Epidermal melanocyte (primary cell): ENCODE measurements at regions not wholly inside any gene's neighbourhood (a gene's known extent, or its start where the extent isn't known, plus 50 kb on each side); places are given as distances from the start of the nearest gene placed in this dataset.
"Not testable (repeated sequence)": the region's sequence is repeated elsewhere in the genome, so short reads cannot be mapped to it uniquely, and the experiment has no call there.

Source experiments
- DNase-seq: peaks from one replicate; pipeline ENCODE4 v3.0.0; 2011; ENCODE audit warnings: low spot score; ENCODE audit not compliant: insufficient read length

GRCh38 chr6:141780296-141780695 lies 352.4 kb upstream of the GJE1 start:
- no peak for DNase-seq

GRCh38 chr6:141764388-141764787 lies 368.3 kb upstream of the GJE1 start:
- no peak for DNase-seq

DNA sequence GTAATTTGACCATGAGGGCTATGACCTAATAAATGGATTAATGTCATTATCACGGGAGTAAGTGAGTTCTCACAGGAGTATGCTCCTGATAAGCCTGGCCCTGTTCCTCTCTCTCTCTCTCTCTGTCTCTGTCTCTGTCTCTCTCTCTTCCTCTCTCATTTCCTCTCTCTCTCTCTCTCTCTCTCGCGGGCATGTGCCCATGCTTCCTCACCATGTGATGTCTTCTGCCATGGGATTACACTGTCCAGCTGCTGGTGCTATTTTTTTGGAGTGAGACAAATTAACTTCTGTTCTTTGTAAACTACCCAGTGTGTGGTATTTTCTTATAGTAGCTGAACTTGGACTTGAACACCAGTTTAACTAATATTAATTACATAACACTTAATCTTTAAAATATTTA lies 374.3 kb upstream of the GJE1 start:
- DNase-seq, result no peak

DNA sequence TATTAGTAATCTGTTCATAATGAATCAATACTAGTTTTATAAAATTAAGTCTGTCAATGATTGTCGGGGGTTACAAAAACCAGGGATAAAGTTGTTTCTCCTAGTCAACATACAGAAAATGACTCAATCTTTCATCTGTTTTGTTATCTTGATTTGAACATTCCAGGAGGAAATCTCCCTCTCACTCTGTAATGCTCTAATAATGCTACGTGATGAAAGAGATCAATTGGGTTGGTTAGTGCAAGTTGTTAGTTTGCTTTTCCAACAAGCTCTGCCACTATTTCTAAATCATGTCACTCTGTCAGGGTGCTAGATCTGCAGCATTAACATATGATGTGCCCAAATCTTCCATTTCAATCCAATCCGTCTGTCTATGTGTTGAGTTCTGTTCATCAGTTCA lies 379.5 kb upstream of the GJE1 start:
- DNase-seq, result no peak

DNA sequence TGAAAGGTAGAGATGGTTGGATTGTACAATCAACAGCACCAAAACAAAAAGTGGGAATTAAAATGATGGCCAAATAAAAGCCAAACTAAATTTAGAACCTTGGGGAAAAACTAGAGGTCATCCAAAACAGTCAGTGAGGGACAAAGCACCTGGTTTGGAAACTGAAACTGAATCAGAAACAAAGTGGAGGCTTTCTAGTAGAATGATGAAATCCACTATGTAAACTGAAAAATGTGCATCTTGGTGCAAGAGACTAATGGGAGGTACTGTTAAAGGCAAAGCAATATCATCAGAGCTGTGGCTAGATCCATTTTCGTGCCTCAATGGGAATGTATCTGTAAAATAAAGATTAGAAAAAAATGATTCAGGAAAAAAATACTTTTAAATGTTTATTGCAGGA lies 380.0 kb upstream of the GJE1 start:
- DNase-seq, result no peak

DNA sequence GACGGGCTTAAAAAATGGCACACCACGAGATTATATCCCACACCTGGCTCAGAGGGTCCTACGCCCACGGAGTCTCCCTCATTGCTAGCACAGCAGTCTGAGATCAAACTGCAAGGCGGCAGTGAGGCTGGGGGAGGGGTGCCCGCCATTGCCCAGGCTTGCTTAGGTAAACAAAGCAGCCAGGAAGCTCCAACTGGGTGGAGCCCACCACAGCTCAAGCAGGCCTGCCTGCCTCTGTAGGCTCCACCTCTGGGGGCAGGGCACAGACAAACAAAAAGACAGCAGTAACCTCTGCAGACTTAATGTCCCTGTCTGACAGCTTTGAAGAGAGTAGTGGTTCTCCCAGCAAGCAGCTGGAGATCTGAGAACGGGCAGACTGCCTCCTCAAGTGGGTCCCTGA lies 386.4 kb upstream of the GJE1 start:
- not testable (repeated sequence) for DNase-seq

- no peak for DNase-seq
These were observed 387.8 kb upstream of the GJE1 start for GRCh38 chr6:141744971-141745370.

- DNase-seq, result no peak
These were observed 388.4 kb upstream of the GJE1 start for GRCh38 chr6:141744194-141744925.

DNA sequence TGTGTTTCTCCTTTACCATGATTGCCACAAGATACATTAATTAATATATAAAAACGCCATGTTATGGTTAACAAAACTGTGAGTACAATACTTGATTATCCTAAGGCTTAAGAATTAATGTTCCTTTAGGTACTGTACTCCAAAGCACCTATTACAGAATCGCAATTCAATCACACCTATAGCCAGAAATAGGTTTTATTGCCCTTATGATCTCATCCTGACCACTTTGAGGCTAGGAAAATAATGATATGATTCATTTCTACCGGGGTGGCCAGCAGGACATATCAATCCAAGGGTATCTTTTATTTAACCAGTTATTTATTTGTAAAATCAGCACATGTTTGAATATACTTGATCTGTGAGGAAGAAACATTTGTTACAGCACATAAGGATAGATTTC lies 396.6 kb upstream of the GJE1 start:
- DNase-seq, result no peak

DNA sequence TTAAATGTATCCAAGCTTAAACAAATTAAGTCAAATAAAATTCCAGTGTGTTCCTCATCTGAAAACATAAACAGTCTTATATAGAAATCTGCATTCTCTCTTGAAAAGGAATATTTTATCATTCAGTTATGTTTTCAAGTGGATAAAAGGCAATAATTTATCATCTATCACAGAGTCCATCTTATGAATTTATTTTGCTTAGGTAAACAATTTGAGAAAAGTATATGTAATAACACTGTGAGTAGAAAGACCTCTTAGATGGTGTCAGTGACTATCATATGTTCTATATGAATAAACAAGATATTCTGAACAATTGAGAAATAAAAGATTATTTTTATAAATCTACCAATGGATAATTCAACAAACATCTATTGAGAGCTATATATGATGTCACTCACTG lies 397.6 kb upstream of the GJE1 start:
- no peak for DNase-seq

GRCh38 chr6:141734071-141734840 lies 398.5 kb upstream of the GJE1 start:
- DNase-seq, result no peak

DNA sequence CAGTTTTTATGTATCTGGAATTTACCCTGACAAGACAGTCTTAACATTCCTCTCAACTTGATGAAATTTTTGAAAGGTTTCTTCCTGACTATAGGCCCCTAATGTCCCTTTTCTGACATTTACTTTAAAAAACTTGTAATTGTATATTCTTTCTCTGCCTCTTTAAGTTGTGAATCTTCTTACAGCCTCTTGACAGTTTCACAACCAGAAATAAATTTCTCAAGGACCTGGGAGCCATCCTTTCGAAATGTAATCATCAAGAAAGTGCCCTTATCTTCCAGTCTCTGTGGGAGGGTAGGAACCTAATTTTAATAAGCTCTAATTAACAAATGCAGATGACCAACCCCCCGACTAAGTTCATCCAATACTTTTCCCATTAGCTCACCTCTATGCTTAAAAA lies 403.6 kb upstream of the GJE1 start:
- no peak for DNase-seq

- no peak for DNase-seq
These were observed 404.4 kb upstream of the GJE1 start for GRCh38 chr6:141728330-141728729.

DNA sequence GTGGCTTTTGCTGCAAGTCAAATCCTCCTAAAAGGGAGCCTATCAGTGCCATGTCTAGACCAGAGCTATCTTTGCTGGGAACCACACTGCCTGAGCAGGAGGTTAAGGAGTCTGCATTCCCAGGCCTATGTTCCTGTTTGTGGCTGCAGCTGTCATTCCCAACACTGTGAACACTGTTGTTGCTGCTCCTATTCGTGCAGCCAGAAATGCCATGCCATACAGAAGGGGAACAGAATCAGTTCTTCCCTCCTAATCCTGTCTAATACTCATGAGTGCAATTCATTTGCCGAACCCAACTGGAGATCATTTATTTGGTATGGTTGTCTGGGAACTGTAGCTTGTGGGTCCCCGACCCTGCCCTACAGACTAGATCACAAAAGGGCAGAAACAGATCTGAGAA lies 406.5 kb upstream of the GJE1 start:
- no peak for DNase-seq

DNA sequence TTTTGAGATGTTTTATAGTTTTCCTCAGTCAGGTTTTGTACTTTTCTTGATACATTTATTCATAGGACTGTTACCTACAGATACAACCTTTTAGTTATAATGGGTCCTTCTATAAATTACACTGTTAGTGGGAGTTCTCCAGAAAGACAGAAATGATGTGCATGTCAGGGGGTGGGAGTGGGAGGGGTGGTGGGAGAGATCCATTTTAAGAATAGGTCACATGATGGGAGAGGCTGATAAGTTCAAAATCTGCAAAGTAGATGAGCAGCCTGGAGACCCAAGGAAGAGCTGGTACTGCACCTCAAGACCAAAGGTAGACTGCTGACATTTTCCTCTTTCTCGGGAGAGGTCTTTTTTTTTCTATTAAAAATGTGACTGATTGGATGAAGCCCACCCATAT lies 408.0 kb upstream of the GJE1 start:
- no peak for DNase-seq

- DNase-seq, result no peak
These were observed 413.2 kb upstream of the GJE1 start for GRCh38 chr6:141719476-141719875.

- DNase-seq, result no peak
These were observed 427.3 kb upstream of the GJE1 start for GRCh38 chr6:141705431-141705830.

DNA sequence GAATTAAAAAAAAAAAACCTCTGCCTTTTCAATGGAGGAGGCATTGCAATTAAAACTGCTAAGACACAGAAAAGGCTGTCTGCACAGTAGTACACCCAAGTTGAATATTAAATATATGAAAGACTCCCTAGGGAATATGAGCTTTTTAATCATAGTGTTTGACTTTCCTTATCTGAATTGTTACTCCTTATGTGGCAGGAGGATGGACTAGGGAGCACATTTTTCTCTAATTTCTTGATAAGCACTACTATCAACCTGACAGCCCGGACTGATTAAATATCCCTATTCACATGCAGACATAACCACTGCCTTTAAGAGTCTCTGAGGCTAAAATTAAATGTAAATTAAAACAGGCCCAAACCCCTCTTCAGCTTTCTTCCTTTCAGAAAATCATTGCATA lies 428.6 kb upstream of the GJE1 start:
- no peak for DNase-seq

- no peak for DNase-seq
These were observed 431.0 kb upstream of the GJE1 start for GRCh38 chr6:141701732-141702131.

- DNase-seq, result no peak
These were observed 431.9 kb upstream of the GJE1 start for GRCh38 chr6:141700819-141701218.

GRCh38 chr6:141688916-141689315 lies 443.8 kb upstream of the GJE1 start:
- no peak for DNase-seq

GRCh38 chr6:141685416-141685815 lies 447.3 kb upstream of the GJE1 start:
- no peak for DNase-seq

GRCh38 chr6:141682391-141682790 lies 450.3 kb upstream of the GJE1 start:
- no peak for DNase-seq
